Endothelial cell of umbilical vein (primary cell): ENCODE measurements at regions not wholly inside any gene's neighbourhood (a gene's known extent, or its start where the extent isn't known, plus 50 kb on each side); places are given as distances from the start of the nearest gene placed in this dataset.

Source experiments
- BruUV-seq: library from RNA; stranded (reverse); fragments of 400-500 nt; replicated peaks from 2 replicates; lab custom pipeline; 2021; lab: Mats Ljungman, UMichigan
- CTCF ChIA-PET: fragments of 300-600, 350-600 bp; sonication (Branson Sonifier 250); formaldehyde crosslinking; loops from one replicate; lab custom pipeline; 2021; ENCODE audit warnings: antibody characterized with exemption, inconsistent platforms; lab: Charles Lee
- POLR2A ChIA-PET: fragments of 300-600, 350-600 bp; sonication (Branson Sonifier 250); formaldehyde crosslinking; loops from one replicate; lab custom pipeline; 2021; ENCODE audit warnings: antibody characterized with exemption, inconsistent platforms; lab: Charles Lee
- DNase-seq: peaks from one replicate; pipeline ENCODE4 v3.0.0-alpha.2; 2011; ENCODE audit warnings: low read depth, low spot score
- FAIRE-seq: peaks from 2 replicates; lab custom pipeline; 2011; peaks lifted over from hg19 to GRCh38; lab: Jason Lieb, UNC
- H2AFZ ChIP-seq: 2 replicates; pipeline ENCODE4 v1.6.0; 2012; ENCODE audit warnings: low read depth, low read length, control low read depth, inconsistent platforms
- H3K27ac ChIP-seq: 2 replicates; pipeline ENCODE4 v1.5.1; 2011; ENCODE audit warnings: low read depth, mild to moderate bottlenecking, control low read depth, low read length, moderate library complexity; ENCODE audit not compliant: insufficient read depth
- H3K27me3 ChIP-seq, 2 experiments: 2 replicates each; pipeline versions ENCODE4 v1.6.0 to v1.6.1; 2011; ENCODE audit warnings: low read length in 2 of 2, mixed read lengths in 1 of 2; ENCODE audit not compliant: control insufficient read depth in 2 of 2, insufficient read depth in 2 of 2
- H3K36me3 ChIP-seq, 2 experiments: 2 replicates in 1 of 2; 3 replicates in 1 of 2; pipeline ENCODE4 v1.5.1; 2011; ENCODE audit warnings: low read length in 2 of 2, mild to moderate bottlenecking in 1 of 2, moderate library complexity in 1 of 2; ENCODE audit not compliant: control insufficient read depth in 2 of 2, insufficient read depth in 2 of 2; ENCODE audit errors: extremely low read depth in 1 of 2
- H3K4me1 ChIP-seq: 3 replicates; pipeline ENCODE4 v1.5.1; 2011; ENCODE audit warnings: mild to moderate bottlenecking, low read length; ENCODE audit not compliant: control insufficient read depth, insufficient read depth; ENCODE audit errors: extremely low read depth
- H3K4me2 ChIP-seq: 2 replicates; pipeline ENCODE4 v1.6.1; 2011; ENCODE audit warnings: low read length, control low read depth, mixed read lengths; ENCODE audit not compliant: insufficient read depth
- H3K4me3 ChIP-seq, 3 experiments: fragments of 200-600 bp in 1 of 3; sonication (generic), shearing (Covaris generic) in 1 of 3; replicated peaks in 1 of 3; 2 replicates each; pipeline ENCODE4 v1.5.1; 2011 to 2016; ENCODE audit warnings: control low read depth in 3 of 3, low read length in 3 of 3, mild to moderate bottlenecking in 2 of 3, inconsistent platforms in 1 of 3, low read depth in 1 of 3, moderate library complexity in 1 of 3; ENCODE audit not compliant: insufficient read depth in 1 of 3
- H3K79me2 ChIP-seq: 2 replicates; pipeline ENCODE4 v1.6.0; 2012; ENCODE audit warnings: low read length, inconsistent platforms; ENCODE audit not compliant: control insufficient read depth, insufficient read depth
- H3K9ac ChIP-seq: replicated peaks from 2 replicates; pipeline ENCODE3; 2011; ENCODE audit warnings: low read length, control low read depth; ENCODE audit not compliant: insufficient read depth; ENCODE audit errors: extremely low read depth
- H3K9me1 ChIP-seq: replicated peaks from 3 replicates; pipeline ENCODE4 v1.6.0; 2011; ENCODE audit warnings: mild to moderate bottlenecking, low read length; ENCODE audit not compliant: control insufficient read depth, insufficient read depth; ENCODE audit errors: extremely low read depth
- H3K9me3 ChIP-seq: replicated peaks from 2 replicates; pipeline ENCODE4 v1.5.1; 2012; ENCODE audit warnings: low read length, inconsistent platforms; ENCODE audit not compliant: control insufficient read depth, insufficient read depth
- H4K20me1 ChIP-seq: replicated peaks from 2 replicates; pipeline ENCODE3; 2011; ENCODE audit warnings: mild to moderate bottlenecking, low read length; ENCODE audit not compliant: control insufficient read depth, insufficient read depth; ENCODE audit errors: extremely low read depth
- CTCF ChIP-seq, 2 donors: IDR thresholded peaks; 1 replicate in 1 of 2; 2 replicates in 1 of 2; pipeline ENCODE4 v1.5.1; 2011; ENCODE audit warnings: low read length in 2 of 2, mild to moderate bottlenecking in 2 of 2, moderate library complexity in 2 of 2, control low read depth in 1 of 2, inconsistent platforms in 1 of 2, low read depth in 1 of 2; ENCODE audit not compliant: insufficient read depth in 1 of 2; ENCODE audit errors: extremely low read depth in 1 of 2
- EZH2 ChIP-seq: IDR thresholded peaks from 2 replicates; pipeline ENCODE4 v1.6.1; 2012; ENCODE audit warnings: borderline replicate concordance, low read depth, mild to moderate bottlenecking, moderate library complexity, low read length, inconsistent platforms; ENCODE audit not compliant: severe bottlenecking
- FOS ChIP-seq: IDR thresholded peaks from 2 replicates; pipeline ENCODE4 v1.6.1; 2011; ENCODE audit warnings: mild to moderate bottlenecking, low read length, moderate library complexity, borderline replicate concordance; ENCODE audit not compliant: insufficient read depth
- GATA2 ChIP-seq: IDR thresholded peaks from 2 replicates; pipeline ENCODE4 v1.7.0; 2011; ENCODE audit warnings: low read depth, mild to moderate bottlenecking, moderate library complexity, mixed read lengths, low read length; ENCODE audit not compliant: insufficient read length, insufficient read depth
- JUN ChIP-seq: IDR thresholded peaks from 2 replicates; pipeline ENCODE4 v1.6.1; 2011; ENCODE audit warnings: borderline replicate concordance, low read depth; ENCODE audit not compliant: insufficient read length, insufficient read depth
- MYC ChIP-seq: IDR thresholded peaks from one replicate; pipeline ENCODE4 v1.6.1; 2011; ENCODE audit warnings: mild to moderate bottlenecking, low read depth, low read length
- POLR2A ChIP-seq: IDR thresholded peaks from 2 replicates; pipeline ENCODE4 v1.6.1; 2012; ENCODE audit warnings: low read depth, mild to moderate bottlenecking, control low read depth, low read length
- POLR2AphosphoS5 ChIP-seq: IDR thresholded peaks from 2 replicates; pipeline ENCODE4 v1.6.1; 2012; ENCODE audit warnings: low read depth, mild to moderate bottlenecking, control low read depth, low read length, moderate library complexity; ENCODE audit not compliant: insufficient read depth
- dilution Hi-C: fragments of 300-500 bp; cut with MboI; formaldehyde crosslinking; loops from one replicate; pipeline ENCODE4 v1.15.0; 2019; ENCODE audit warnings: low sequenced_read_pairs; ENCODE audit not compliant: extremely low pct_ligation_motif_present
- intact Hi-C: fragments of 100-400 bp; cut with micrococcal nuclease; formaldehyde crosslinking; loops from one replicate; pipeline ENCODE4 v1.10.0; 2022
- TF ChIP-seq, protein P1 (sequence below): IDR thresholded peaks from 2 replicates; pipeline ENCODE4 v1.6.1; 2011; ENCODE audit not compliant: insufficient read depth, insufficient read length

DNA sequence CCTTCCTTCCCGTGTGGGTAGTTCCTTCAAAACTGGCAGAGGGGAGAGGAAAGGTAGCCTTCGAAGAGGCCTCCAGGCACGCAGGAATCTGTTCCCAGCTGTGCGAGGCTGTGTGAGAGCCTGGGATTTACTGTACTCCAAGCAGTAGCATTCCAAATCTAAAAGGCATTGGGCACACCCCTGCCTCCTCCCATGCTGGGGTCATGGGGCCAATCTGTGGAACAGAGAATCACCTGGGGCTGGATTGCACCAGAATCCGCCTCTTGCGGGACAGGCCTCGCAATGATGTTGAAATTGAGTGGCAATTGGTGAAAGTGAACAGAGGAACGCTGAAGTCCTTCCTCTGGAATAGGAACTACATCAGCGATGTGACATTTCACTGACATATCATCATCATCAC lies 72.5 kb upstream of the IRX3 start:
- no peak overlapping the region for H2AFZ ChIP-seq
- no peak overlapping the region for H3K4me2 ChIP-seq
- ChIA-PET CTCF (no interaction called here), POLR2A (no interaction called here)
- H4K20me1 ChIP-seq: no peaks in the 10 kb centered on the region
- FAIRE-seq (no peak), DNase-seq (no peak)
- no peaks in the 10 kb centered on the region for H3K79me2 ChIP-seq
- no peaks in the 10 kb centered on the region for H3K9me1 ChIP-seq
- no TSS peak for BruUV-seq
- no peak for TF ChIP-seq CTCF (IDR thresholded peaks at IDR 0.05; ENCODE audit: extremely low read depth in 1 of 2, insufficient read depth in 1 of 2, low read depth in 1 of 2, low read length in 2 of 2)
- TF ChIP-seq MYC: no peak
- TF ChIP-seq JUN: no peak
- TF ChIP-seq FOS: no peak
- TF ChIP-seq GATA2: no peak
- no peak for TF ChIP-seq EZH2
- TF ChIP-seq POLR2A: no peak
- TF ChIP-seq POLR2AphosphoS5: no peak
- TF ChIP-seq, protein P1, sequence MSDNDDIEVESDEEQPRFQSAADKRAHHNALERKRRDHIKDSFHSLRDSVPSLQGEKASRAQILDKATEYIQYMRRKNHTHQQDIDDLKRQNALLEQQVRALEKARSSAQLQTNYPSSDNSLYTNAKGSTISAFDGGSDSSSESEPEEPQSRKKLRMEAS: no peak
- H3K27me3 ChIP-seq: no peaks in the 10 kb centered on the region
- dilution Hi-C loops: no loop called here
- no peak overlapping the region for H3K4me3 ChIP-seq
- H3K27ac ChIP-seq: no peak overlapping the region
- H3K9ac ChIP-seq: no peak overlapping the region
- no peaks in the 10 kb centered on the region for H3K9me3 ChIP-seq
- H3K36me3 ChIP-seq: no peaks in the 10 kb centered on the region
- no peaks in the 10 kb centered on the region for H3K4me1 ChIP-seq
- intact Hi-C loops: no loop called here
